ENCODE measurements at regions not wholly inside any gene's neighbourhood (a gene's known extent, or its start where the extent isn't known, plus 50 kb on each side); places are given as distances from the start of the nearest gene placed in this dataset.

DNA sequence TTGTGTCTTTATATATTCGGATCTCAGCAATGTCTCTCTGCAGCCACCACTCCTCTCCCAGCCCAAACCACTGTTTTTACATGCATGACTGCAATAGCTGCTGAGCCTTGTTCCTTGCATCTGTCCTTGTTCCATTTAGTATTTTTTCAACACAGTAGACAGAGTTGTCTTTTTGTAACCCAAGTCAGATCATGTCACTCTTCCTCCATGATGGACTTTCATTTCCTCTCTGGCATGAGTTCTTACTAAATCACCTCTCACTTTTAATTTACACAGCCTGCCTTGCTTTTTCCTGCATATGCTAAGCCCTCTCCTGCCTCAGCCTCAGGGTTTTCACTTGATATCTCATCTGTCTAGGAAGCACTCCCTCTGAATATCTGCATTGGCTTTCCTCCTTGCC, 353.2 kb downstream of the HGF start:
- TF ChIP-seq POLR2AphosphoS5 (IDR thresholded peaks at IDR 0.05; ENCODE audit: insufficient read depth in 1 of 2, low read depth in 1 of 2) (no peak), POLR2A (IDR thresholded peaks at IDR 0.05) (no peak)
- TF ChIP-seq, protein P1, sequence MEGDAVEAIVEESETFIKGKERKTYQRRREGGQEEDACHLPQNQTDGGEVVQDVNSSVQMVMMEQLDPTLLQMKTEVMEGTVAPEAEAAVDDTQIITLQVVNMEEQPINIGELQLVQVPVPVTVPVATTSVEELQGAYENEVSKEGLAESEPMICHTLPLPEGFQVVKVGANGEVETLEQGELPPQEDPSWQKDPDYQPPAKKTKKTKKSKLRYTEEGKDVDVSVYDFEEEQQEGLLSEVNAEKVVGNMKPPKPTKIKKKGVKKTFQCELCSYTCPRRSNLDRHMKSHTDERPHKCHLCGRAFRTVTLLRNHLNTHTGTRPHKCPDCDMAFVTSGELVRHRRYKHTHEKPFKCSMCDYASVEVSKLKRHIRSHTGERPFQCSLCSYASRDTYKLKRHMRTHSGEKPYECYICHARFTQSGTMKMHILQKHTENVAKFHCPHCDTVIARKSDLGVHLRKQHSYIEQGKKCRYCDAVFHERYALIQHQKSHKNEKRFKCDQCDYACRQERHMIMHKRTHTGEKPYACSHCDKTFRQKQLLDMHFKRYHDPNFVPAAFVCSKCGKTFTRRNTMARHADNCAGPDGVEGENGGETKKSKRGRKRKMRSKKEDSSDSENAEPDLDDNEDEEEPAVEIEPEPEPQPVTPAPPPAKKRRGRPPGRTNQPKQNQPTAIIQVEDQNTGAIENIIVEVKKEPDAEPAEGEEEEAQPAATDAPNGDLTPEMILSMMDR (IDR thresholded peaks at IDR 0.05): no peak
